MG63 (cell line): ENCODE measurements at regions not wholly inside any gene's neighbourhood (a gene's known extent, or its start where the extent isn't known, plus 50 kb on each side); places are given as distances from the start of the nearest gene placed in this dataset.
"Not testable (repeated sequence)": the region's sequence is repeated elsewhere in the genome, so short reads cannot be mapped to it uniquely, and the experiment has no call there.

Experiments used
- DNase-seq: peaks from one replicate; pipeline ENCODE4 v3.0.0-alpha.2; 2020
- H3K27me3 ChIP-seq: fragments of 250-450 bp; sonication (Bioruptor Pico); 2 replicates; pipeline ENCODE4 v1.5.1; 2020; ENCODE audit warnings: mild to moderate bottlenecking, moderate library complexity
- H3K36me3 ChIP-seq: fragments of 250-450 bp; sonication (Bioruptor Pico); 2 replicates; pipeline ENCODE4 v1.5.1; 2020; ENCODE audit warnings: mild to moderate bottlenecking, moderate library complexity
- H3K4me3 ChIP-seq: fragments of 250-450 bp; sonication (Bioruptor Pico); 2 replicates; pipeline ENCODE4 v1.5.1; 2020; ENCODE audit warnings: mild to moderate bottlenecking, moderate library complexity
- H3K9me3 ChIP-seq: fragments of 250-450 bp; sonication (Bioruptor Pico); 2 replicates; pipeline ENCODE4 v1.5.1; 2020; ENCODE audit warnings: mild to moderate bottlenecking, moderate library complexity

GRCh38 chr5:160479220-160479619, 57.6 kb downstream of the PTTG1 start:
- H3K9me3 ChIP-seq, result no peaks in the 10 kb centered on the region
- H3K27me3 ChIP-seq, result no peaks in the 10 kb centered on the region
- no peak for DNase-seq
- no peaks in the 10 kb centered on the region for H3K36me3 ChIP-seq
- H3K4me3 ChIP-seq, result no peak overlapping the region

- Histone ChIP-seq H3K36me3 (no peaks in the 10 kb centered on the region), H3K4me3 (no peak overlapping the region)
Observed at GRCh38 chr5:160479926-160480325, 58.3 kb downstream of the PTTG1 start.

GRCh38 chr5:160480652-160481051, 59.0 kb downstream of the PTTG1 start:
- peak; percentile 23 for DNase-seq
- no peaks in the 10 kb centered on the region for H3K9me3 ChIP-seq
- H3K4me3 ChIP-seq, result no peak overlapping the region
- H3K27me3 ChIP-seq, result no peaks in the 10 kb centered on the region
- H3K36me3 ChIP-seq, result no peaks in the 10 kb centered on the region

More at GRCh38 chr5:160479926-160480325, 58.3 kb downstream of the PTTG1 start:
- peak; percentile 84 for DNase-seq
- Histone ChIP-seq H3K9me3 (no peaks in the 10 kb centered on the region), H3K27me3 (no peaks in the 10 kb centered on the region)

- no peaks in the 10 kb centered on the region for H3K9me3 ChIP-seq
- H3K27me3 ChIP-seq, result no peaks in the 10 kb centered on the region
- H3K4me3 ChIP-seq, result no peak overlapping the region
- H3K36me3 ChIP-seq, result no peaks in the 10 kb centered on the region
- no peak for DNase-seq
Observed at GRCh38 chr5:160484678-160485077, 63.0 kb downstream of the PTTG1 start.

- no peaks in the 10 kb centered on the region for H3K9me3 ChIP-seq
- H3K4me3 ChIP-seq, result no peak overlapping the region
- no peaks in the 10 kb centered on the region for H3K36me3 ChIP-seq
- H3K27me3 ChIP-seq, result no peaks in the 10 kb centered on the region
- no peak for DNase-seq
Observed at GRCh38 chr5:160485364-160485969, 63.8 kb downstream of the PTTG1 start.

GRCh38 chr5:160486573-160486972, 64.9 kb downstream of the PTTG1 start:
- H3K9me3 ChIP-seq, result no peaks in the 10 kb centered on the region
- no peak overlapping the region for H3K4me3 ChIP-seq
- H3K36me3 ChIP-seq, result no peaks in the 10 kb centered on the region
- H3K27me3 ChIP-seq, result no peaks in the 10 kb centered on the region; the same call in 1 of the 2 replicates
- DNase-seq, result no peak

GRCh38 chr5:160488394-160489325, 67.0 kb downstream of the PTTG1 start:
- H3K36me3 ChIP-seq, result no peaks in the 10 kb centered on the region
- no peaks in the 10 kb centered on the region; the same call in 1 of the 2 replicates for H3K27me3 ChIP-seq
- no peak for DNase-seq
- no peak overlapping the region for H3K4me3 ChIP-seq
- no peaks in the 10 kb centered on the region for H3K9me3 ChIP-seq

- no peaks in the 10 kb centered on the region for H3K36me3 ChIP-seq
- peaks cover 1% of the 10 kb centered on the region; the same call in 1 of the 2 replicates for H3K27me3 ChIP-seq
- no peak for DNase-seq
- H3K4me3 ChIP-seq, result no peak overlapping the region
- no peaks in the 10 kb centered on the region for H3K9me3 ChIP-seq
Observed at GRCh38 chr5:160491438-160491837, 69.8 kb downstream of the PTTG1 start.

GRCh38 chr5:160492565-160492964, 70.9 kb downstream of the PTTG1 start:
- no peaks in the 10 kb centered on the region for H3K36me3 ChIP-seq
- H3K9me3 ChIP-seq, result no peaks in the 10 kb centered on the region
- H3K27me3 ChIP-seq, result peaks cover 2% of the 10 kb centered on the region; the same call in 1 of the 2 replicates
- no peak overlapping the region for H3K4me3 ChIP-seq
- no peak for DNase-seq

GRCh38 chr5:160493806-160494338, 72.2 kb downstream of the PTTG1 start:
- no peak for DNase-seq
- Histone ChIP-seq H3K4me3 (no peak overlapping the region), H3K27me3 (peaks cover 2% of the 10 kb centered on the region; the same call in 1 of the 2 replicates), H3K9me3 (no peaks in the 10 kb centered on the region), H3K36me3 (no peaks in the 10 kb centered on the region)

GRCh38 chr5:160494451-160494850, 72.8 kb downstream of the PTTG1 start:
- Histone ChIP-seq H3K9me3 (no peaks in the 10 kb centered on the region), H3K36me3 (no peaks in the 10 kb centered on the region), H3K4me3 (no peak overlapping the region), H3K27me3 (peaks cover 2% of the 10 kb centered on the region; the same call in 1 of the 2 replicates)
- no peak for DNase-seq

GRCh38 chr5:160496334-160496733, 74.7 kb downstream of the PTTG1 start:
- no peak overlapping the region for H3K4me3 ChIP-seq
- no peaks in the 10 kb centered on the region for H3K36me3 ChIP-seq
- no peaks in the 10 kb centered on the region for H3K9me3 ChIP-seq
- no peak for DNase-seq
- peaks cover 2% of the 10 kb centered on the region; the same call in 1 of the 2 replicates for H3K27me3 ChIP-seq

GRCh38 chr5:160496784-160497183, 75.1 kb downstream of the PTTG1 start:
- DNase-seq, result no peak
- 0 out of 2 replicates have a peak, but pooled peaks cover 3% of the 10 kb centered on the region for H3K27me3 ChIP-seq
- H3K36me3 ChIP-seq, result no peaks in the 10 kb centered on the region
- H3K9me3 ChIP-seq, result no peaks in the 10 kb centered on the region
- no peak overlapping the region for H3K4me3 ChIP-seq

- no peaks in the 10 kb centered on the region for H3K36me3 ChIP-seq
- no peaks in the 10 kb centered on the region for H3K9me3 ChIP-seq
- DNase-seq, result no peak
- 0 out of 2 replicates have a peak, but pooled peaks cover 8% of the 10 kb centered on the region for H3K27me3 ChIP-seq
- no peak overlapping the region for H3K4me3 ChIP-seq
Observed at GRCh38 chr5:160497878-160498277, 76.2 kb downstream of the PTTG1 start.

- H3K9me3 ChIP-seq, H3K36me3 ChIP-seq, H3K4me3 ChIP-seq, DNase-seq, H3K27me3 ChIP-seq: not testable (repeated sequence)
Observed at GRCh38 chr5:160498441-160499043, 76.9 kb downstream of the PTTG1 start.

- Histone ChIP-seq H3K9me3 (no peaks in the 10 kb centered on the region), H3K27me3 (0 out of 2 replicates have a peak, but pooled peaks cover 10% of the 10 kb centered on the region), H3K4me3 (no peak overlapping the region), H3K36me3 (no peaks in the 10 kb centered on the region)
- DNase-seq, result no peak
Observed at GRCh38 chr5:160500786-160501779, 79.4 kb downstream of the PTTG1 start.
